HG03175 (cell line): ENCODE measurements at regions not wholly inside any gene's neighbourhood (a gene's known extent, or its start where the extent isn't known, plus 50 kb on each side); places are given as distances from the start of the nearest gene placed in this dataset.
"Not testable (repeated sequence)": the region's sequence is repeated elsewhere in the genome, so short reads cannot be mapped to it uniquely, and the experiment has no call there.

Experiments used
- ATAC-seq: cut with Tn5 transposase; IDR thresholded peaks from one replicate; pipeline ENCODE4 v1.9.1; 2021; ENCODE audit warnings: mild to moderate bottlenecking, moderate library complexity; ENCODE audit not compliant: unreplicated experiment

- ATAC-seq = no peak
Measured at GRCh38 chr5:99368726-99369125, 439.9 kb upstream of the CHD1 start.

- ATAC-seq = no peak
Measured at GRCh38 chr5:99355881-99356280, 427.1 kb upstream of the CHD1 start.

DNA sequence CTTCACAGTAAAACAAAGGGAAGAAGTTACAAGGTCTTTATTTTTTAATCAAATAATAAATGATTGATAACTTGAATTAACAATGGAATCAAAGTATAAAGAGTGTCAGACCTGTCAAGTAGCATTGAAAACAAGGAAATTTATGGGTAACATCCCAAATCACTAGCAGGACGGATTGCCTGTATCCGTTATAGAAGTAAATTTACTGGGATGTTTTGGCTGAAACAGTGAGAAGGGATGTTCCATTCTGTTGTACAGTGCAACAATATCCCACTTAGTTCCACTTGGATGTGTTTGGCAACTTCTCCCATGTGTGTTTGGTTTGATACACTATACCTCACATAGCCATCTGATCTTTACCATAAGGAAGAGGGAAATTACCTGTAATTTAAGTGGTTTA, 421.0 kb upstream of the CHD1 start:
- no peak for ATAC-seq

- no peak for ATAC-seq
Measured at GRCh38 chr5:99348597-99348996, 419.8 kb upstream of the CHD1 start.

DNA sequence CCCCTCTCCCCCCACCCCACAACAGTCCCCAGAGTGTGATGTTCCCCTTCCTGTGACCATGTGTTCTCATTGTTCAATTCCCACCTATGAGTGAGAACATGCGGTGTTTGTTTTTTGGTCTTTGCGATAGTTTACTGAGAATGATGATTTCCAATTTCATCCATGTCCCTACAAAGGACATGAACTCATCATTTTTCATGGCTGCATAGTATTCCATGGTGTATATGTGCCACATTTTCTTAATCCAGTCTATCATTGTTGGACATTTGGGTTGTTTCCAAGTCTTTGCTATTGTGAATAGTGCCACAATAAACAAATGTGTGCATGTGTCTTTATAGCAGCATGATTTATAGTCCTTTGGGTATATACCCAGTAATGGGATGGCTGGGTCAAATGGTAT, 411.0 kb upstream of the CHD1 start:
- ATAC-seq = not testable (repeated sequence)

DNA sequence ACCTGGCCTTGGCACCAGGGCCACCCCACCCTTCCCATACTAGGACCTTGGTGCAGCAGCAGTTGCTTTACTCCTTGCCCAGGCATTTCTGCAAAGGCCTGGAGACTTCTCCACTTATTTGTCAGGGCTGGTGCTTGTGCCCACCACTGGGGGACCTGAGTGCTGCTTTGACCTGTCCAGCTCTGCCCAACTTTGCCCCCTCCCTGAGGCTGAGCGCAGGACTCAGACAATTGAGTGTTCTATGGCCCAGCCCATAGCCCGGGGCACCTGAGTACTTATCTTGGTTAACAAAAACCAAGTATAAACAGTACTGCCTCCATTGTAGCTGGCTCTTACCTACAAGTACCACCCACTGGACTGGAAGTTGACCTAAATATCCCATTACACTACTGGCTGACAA, 406.1 kb upstream of the CHD1 start:
- no peak for ATAC-seq

DNA sequence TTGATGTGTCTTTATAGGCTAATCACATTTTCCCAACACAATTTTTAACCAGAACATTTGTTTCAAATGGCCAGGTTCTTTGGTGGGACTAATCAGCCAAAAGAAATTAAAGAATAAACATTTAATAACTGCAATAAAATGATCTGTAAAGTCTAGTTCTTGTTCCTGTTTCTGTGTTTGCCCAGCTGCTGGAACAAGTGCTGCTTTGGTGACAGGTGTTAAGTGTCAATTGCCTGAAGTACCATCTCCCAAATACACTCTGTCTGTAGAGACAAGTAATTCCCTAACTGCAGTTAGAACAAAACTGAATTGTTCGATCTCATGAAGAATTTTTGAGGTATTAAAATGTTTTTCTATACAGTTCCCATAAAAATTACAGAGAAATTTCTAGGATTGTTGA, 402.3 kb upstream of the CHD1 start:
- no peak for ATAC-seq

DNA sequence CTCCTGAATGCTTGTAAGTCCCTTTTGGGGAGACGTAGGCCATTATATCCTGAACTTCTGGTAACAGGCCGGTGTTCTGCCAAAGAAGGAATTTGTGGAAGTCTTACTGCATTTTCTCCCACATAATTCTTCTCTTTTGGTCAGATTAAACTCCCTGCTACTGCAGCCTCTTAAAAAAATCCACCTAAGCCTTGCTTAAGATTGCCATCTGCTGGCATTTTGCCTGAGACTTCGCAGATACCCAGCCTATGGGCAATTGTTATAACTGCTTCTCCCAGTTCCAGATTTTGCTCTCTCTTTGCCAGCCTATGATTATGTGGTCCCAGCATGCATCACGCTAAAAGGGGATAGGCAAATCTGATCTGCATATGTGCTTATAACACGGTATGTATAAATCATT, 391.6 kb upstream of the CHD1 start:
- ATAC-seq = no peak

GRCh38 chr5:99317136-99317535, 388.3 kb upstream of the CHD1 start:
- no peak for ATAC-seq

DNA sequence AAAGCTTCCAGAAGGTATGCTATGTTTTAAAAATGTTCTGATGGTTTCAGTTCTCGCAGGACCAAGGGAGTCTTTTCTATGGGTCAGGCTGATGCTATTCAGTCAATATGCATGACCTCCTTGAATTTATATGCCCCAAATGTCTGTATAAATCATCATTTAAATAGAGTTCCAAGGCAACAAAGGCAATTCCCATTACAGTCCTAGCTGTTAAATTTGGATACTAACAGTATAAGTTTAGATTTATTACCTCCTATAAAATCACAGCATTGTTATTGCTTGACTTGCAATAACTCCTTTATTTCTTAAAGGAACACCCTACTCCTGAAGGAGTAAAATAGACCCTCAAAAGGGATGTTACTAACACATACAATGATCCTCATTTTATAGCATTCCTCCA, 387.7 kb upstream of the CHD1 start:
- ATAC-seq = no peak

GRCh38 chr5:99315413-99316183, 386.8 kb upstream of the CHD1 start:
- ATAC-seq = no peak

- no peak for ATAC-seq
Measured at GRCh38 chr5:99314721-99315120, 385.9 kb upstream of the CHD1 start.

DNA sequence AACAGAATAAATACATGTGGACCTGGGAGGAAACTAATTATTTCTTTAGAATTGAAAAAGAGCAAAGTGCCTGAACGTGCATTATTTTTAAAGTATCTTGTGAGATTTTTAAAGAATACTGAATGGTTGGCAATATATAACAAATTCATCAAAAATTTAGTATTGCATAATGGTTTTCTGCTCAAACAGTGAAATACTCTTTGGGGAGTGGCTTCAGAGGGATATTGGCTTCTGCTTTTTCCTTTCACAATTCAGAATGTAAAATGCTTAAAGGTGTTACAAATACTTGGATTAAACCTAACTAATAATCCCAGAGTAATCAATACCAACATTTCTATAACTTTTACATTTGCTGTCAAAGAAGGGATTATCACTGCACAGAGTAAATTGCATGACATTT, 379.3 kb upstream of the CHD1 start:
- ATAC-seq = no peak

- no peak for ATAC-seq
Measured at GRCh38 chr5:99305045-99305580, 376.3 kb upstream of the CHD1 start.

GRCh38 chr5:99285606-99286005, 356.8 kb upstream of the CHD1 start:
- no peak for ATAC-seq

GRCh38 chr5:99275128-99275527, 346.3 kb upstream of the CHD1 start:
- ATAC-seq = no peak

GRCh38 chr5:99272576-99272975, 343.8 kb upstream of the CHD1 start:
- no peak for ATAC-seq

DNA sequence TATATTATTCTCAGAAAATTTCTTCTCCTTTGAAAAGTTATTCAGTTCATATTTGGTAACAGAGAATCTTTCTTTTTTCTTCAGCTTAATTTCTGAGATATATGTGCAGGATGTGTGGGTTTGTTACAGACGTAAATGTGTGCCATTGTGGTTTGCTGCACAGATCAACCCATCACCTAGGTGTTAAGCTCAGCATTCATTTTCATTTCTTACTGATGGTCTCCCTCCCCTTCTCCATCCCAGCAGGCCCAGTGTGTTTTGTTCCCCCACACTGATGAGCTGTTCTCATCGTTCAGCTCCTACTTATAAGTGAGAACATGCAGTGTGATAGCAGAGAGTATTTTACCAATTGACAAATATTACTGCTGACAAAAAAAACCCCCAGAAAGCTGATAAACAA, 330.0 kb upstream of the CHD1 start:
- ATAC-seq = no peak

GRCh38 chr5:99248066-99248465, 319.3 kb upstream of the CHD1 start:
- no peak for ATAC-seq

GRCh38 chr5:99247346-99247745, 318.5 kb upstream of the CHD1 start:
- no peak for ATAC-seq

DNA sequence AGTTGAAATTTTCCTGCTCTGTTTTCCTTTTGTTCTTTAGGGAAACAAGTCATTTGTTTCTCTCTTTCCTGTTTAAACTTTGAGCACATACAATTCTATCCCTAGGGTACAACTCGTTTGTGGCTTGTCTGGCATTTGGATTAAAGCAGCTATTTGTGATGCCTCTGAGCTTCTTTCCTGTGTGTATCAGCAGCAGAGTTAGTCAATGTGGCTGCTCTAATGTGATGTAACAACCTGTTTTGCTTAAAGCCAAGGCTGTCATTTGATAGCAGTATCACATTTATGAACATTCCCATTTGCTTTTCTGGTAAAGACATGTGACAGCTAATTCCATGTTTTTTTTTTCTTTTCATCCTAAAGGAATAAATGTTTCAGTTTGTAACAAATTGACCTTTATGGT, 314.3 kb upstream of the CHD1 start:
- no peak for ATAC-seq

- no peak for ATAC-seq
Measured at GRCh38 chr5:99239826-99240360, 311.1 kb upstream of the CHD1 start.
